ENCODE measurements at regions not wholly inside any gene's neighbourhood (a gene's known extent, or its start where the extent isn't known, plus 50 kb on each side); places are given as distances from the start of the nearest gene placed in this dataset.

GRCh38 chr4:101701551-101701950 lies 89.0 kb upstream of the BANK1 start:
- no peaks in the 10 kb centered on the region for H3K36me3 ChIP-seq (ENCODE audit: control insufficient read depth in 4 of 4, insufficient read depth in 4 of 4, low read length in 4 of 4)
- TF ChIP-seq, protein P1, sequence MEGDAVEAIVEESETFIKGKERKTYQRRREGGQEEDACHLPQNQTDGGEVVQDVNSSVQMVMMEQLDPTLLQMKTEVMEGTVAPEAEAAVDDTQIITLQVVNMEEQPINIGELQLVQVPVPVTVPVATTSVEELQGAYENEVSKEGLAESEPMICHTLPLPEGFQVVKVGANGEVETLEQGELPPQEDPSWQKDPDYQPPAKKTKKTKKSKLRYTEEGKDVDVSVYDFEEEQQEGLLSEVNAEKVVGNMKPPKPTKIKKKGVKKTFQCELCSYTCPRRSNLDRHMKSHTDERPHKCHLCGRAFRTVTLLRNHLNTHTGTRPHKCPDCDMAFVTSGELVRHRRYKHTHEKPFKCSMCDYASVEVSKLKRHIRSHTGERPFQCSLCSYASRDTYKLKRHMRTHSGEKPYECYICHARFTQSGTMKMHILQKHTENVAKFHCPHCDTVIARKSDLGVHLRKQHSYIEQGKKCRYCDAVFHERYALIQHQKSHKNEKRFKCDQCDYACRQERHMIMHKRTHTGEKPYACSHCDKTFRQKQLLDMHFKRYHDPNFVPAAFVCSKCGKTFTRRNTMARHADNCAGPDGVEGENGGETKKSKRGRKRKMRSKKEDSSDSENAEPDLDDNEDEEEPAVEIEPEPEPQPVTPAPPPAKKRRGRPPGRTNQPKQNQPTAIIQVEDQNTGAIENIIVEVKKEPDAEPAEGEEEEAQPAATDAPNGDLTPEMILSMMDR (IDR thresholded peaks at IDR 0.05; ENCODE audit: control extremely low read depth, extremely low read depth): no peak
- no peaks in the 10 kb centered on the region for H3K4me1 ChIP-seq (ENCODE audit: control insufficient read depth in 5 of 5, insufficient read depth in 5 of 5, low read length in 5 of 5)
- H3K9me3 ChIP-seq (ENCODE audit: control insufficient read depth in 4 of 4, insufficient read depth in 3 of 4, low read length in 3 of 4): peaks cover 0 to 3% (median 0%) of the 10 kb centered on the region in 4 donors
- WGBS, 2 donors: 94% methylated on average over 1 of the region's 1 CpG
- no peak overlapping the region for H3K9ac ChIP-seq (ENCODE audit: insufficient read depth in 1 of 2, low read length in 2 of 2)
- DNase-seq (no peak), ATAC-seq (ENCODE audit: insufficient read depth, low FRiP score) (no peak)
- H3K27ac ChIP-seq (ENCODE audit: low read depth in 1 of 2, low read length in 1 of 2): no peak overlapping the region
- H3K27me3 ChIP-seq (ENCODE audit: control insufficient read depth in 3 of 3, insufficient read depth in 3 of 3, low read length in 2 of 3): no peaks in the 10 kb centered on the region
- H3K4me3 ChIP-seq: no peak overlapping the region

DNA sequence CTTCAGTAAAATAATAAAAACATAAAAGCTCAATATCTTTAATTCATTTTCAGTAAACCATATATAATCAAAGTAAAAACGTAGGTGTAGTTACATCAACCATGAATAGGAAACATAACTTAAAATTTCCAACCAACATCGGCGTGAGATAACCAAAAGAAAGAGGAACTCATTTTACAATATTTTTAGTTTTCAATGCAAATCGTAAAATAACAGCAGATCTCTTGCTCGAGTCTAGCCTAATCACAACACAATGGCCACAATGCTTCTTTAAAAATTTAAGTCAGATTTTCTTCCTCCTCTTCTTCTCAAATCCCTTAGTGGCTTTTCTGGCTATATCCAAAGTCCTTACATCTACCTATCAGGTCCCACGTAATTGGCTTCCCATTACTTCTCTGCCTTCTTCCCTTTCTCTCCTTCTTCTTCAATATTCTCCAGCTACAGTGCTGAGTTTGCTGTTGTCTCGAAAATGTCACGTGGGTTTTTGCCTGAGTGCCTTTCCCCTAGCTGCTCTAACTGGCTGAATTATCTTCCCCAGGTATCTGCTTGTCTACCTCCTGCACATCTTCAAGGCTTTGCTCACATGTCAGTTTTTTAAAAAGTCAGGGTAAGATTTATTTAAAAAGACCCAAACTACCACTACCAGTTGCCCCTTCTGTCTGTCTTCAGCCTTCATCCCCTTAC lies 90.9 kb upstream of the BANK1 start:
- H3K27me3 ChIP-seq (ENCODE audit: control insufficient read depth in 3 of 3, insufficient read depth in 3 of 3, low read length in 2 of 3): no peaks in the 10 kb centered on the region
- H3K9me3 ChIP-seq (ENCODE audit: control insufficient read depth in 4 of 4, insufficient read depth in 3 of 4, low read length in 3 of 4): no peaks in the 10 kb centered on the region
- 52 to 68% methylated on average over 8 of the region's 8 CpGs for WGBS, 2 donors
- H3K4me1 ChIP-seq (ENCODE audit: control insufficient read depth in 5 of 5, insufficient read depth in 5 of 5, low read length in 5 of 5): no peaks in the 10 kb centered on the region
- H3K9ac ChIP-seq (ENCODE audit: insufficient read depth in 1 of 2, low read length in 2 of 2): no peak overlapping the region
- TF ChIP-seq, protein P1 (IDR thresholded peaks at IDR 0.05; ENCODE audit: control extremely low read depth, extremely low read depth): no peak
- H3K27ac ChIP-seq (ENCODE audit: low read depth in 1 of 2, low read length in 1 of 2): no peak overlapping the region
- H3K36me3 ChIP-seq (ENCODE audit: control insufficient read depth in 4 of 4, insufficient read depth in 4 of 4, low read length in 4 of 4): no peaks in the 10 kb centered on the region
- ATAC-seq (ENCODE audit: insufficient read depth, low FRiP score) (no peak), DNase-seq (no peak)
- no peak overlapping the region for H3K4me3 ChIP-seq

- H3K9ac ChIP-seq (ENCODE audit: insufficient read depth in 1 of 2, low read length in 2 of 2): no peak overlapping the region
- no peaks in the 10 kb centered on the region for H3K9me3 ChIP-seq (ENCODE audit: control insufficient read depth in 4 of 4, insufficient read depth in 3 of 4, low read length in 3 of 4)
- H3K27ac ChIP-seq (ENCODE audit: low read depth in 1 of 2, low read length in 1 of 2): no peak overlapping the region
- WGBS, 2 donors: 87 to 92% methylated on average over 1 of the region's 1 CpG
- TF ChIP-seq, protein P1 (IDR thresholded peaks at IDR 0.05; ENCODE audit: control extremely low read depth, extremely low read depth): no peak
- H3K36me3 ChIP-seq (ENCODE audit: control insufficient read depth in 4 of 4, insufficient read depth in 4 of 4, low read length in 4 of 4): no peaks in the 10 kb centered on the region
- DNase-seq (no peak), ATAC-seq (ENCODE audit: insufficient read depth, low FRiP score) (no peak)
- no peaks in the 10 kb centered on the region for H3K4me1 ChIP-seq (ENCODE audit: control insufficient read depth in 5 of 5, insufficient read depth in 5 of 5, low read length in 5 of 5)
- H3K4me3 ChIP-seq: no peak overlapping the region
- H3K27me3 ChIP-seq (ENCODE audit: control insufficient read depth in 3 of 3, insufficient read depth in 3 of 3, low read length in 2 of 3): no peaks in the 10 kb centered on the region
These were observed 93.3 kb upstream of the BANK1 start for GRCh38 chr4:101697266-101697665.

Measured in lung (tissue), 11 donors.